OCI-LY3 (cell line): ENCODE measurements at regions not wholly inside any gene's neighbourhood (a gene's known extent, or its start where the extent isn't known, plus 50 kb on each side); places are given as distances from the start of the nearest gene placed in this dataset.

Experiments
- CTCF ChIP-seq: fragments of 200-600, 300-600 bp; sonication (generic); IDR thresholded peaks from 2 replicates; pipeline ENCODE4 v1.5.1; 2014; ENCODE audit warnings: antibody characterized with exemption, low read length, low read depth
- EZH2phosphoT487 ChIP-seq: fragments of 200-600 bp; shearing (Covaris generic); IDR thresholded peaks from 2 replicates; pipeline ENCODE4 v1.6.1; 2018; ENCODE audit warnings: antibody characterized with exemption, mixed run types, low read depth

- TF ChIP-seq CTCF (no peak), EZH2phosphoT487 (no peak)
Observed at GRCh38 chr7:85612514-85612913, 425.7 kb upstream of the SEMA3D start.
